ENCODE measurements at regions not wholly inside any gene's neighbourhood (a gene's known extent, or its start where the extent isn't known, plus 50 kb on each side); places are given as distances from the start of the nearest gene placed in this dataset.

- intact Hi-C loops (cut with micrococcal nuclease; ENCODE audit: unreplicated experiment) (no loop called here), in situ Hi-C loops (cut with HindIII; ENCODE audit: low pct_unique_long_range_greater_than_20kb, low sequenced_read_pairs) (no loop called here)
- Histone ChIP-seq H3K4me3 (ENCODE audit: low read depth in 2 of 2, low read length in 2 of 2) (no peak overlapping the region), H3K27ac (ENCODE audit: low read length) (no peak overlapping the region), H3K27me3 (ENCODE audit: control insufficient read depth, insufficient read depth, low read length) (no peaks in the 10 kb centered on the region), H3K36me3 (ENCODE audit: control insufficient read depth, insufficient read depth, low read length) (no peaks in the 10 kb centered on the region), H3K4me1 (ENCODE audit: control insufficient read depth, insufficient read depth, low read length) (no peaks in the 10 kb centered on the region), H3K9me3 (ENCODE audit: control insufficient read depth, insufficient read depth, low read depth, low read length) (no peaks in the 10 kb centered on the region)
- TF ChIP-seq TCF7L2 (IDR thresholded peaks at IDR 0.05; ENCODE audit: low read depth, low read length) (no peak), SIN3A (IDR thresholded peaks at IDR 0.05; ENCODE audit: borderline replicate concordance, insufficient read depth, low read depth, low read length) (no peak), REST (IDR thresholded peaks at IDR 0.05; ENCODE audit: insufficient read depth in 1 of 2, low read depth in 2 of 2, low read length in 1 of 2) (no peak), POLR2AphosphoS5 (IDR thresholded peaks at IDR 0.05; ENCODE audit: low read depth, low read length) (no peak), CTCF (IDR thresholded peaks at IDR 0.05) (no peak)
- CTCF ChIA-PET = interaction anchor here (0.7 kb wide), 1 partner anchor 691 kb away, joined by 9 read pairs; no protein-coding TSS in a partner anchor
- no peak for DNase-seq (ENCODE audit: low read depth, low spot score)
- POLR2A ChIA-PET = no interaction called here
- ATAC-seq = no peak
- BruUV-seq (replicated peaks) = no TSS peak
Measured at GRCh38 chrX:46298821-46299220, 246.4 kb downstream of the ZNF674 start.

GRCh38 chrX:46295963-46296362 lies 249.3 kb downstream of the ZNF674 start:
- Histone ChIP-seq H3K27ac (ENCODE audit: low read length) (no peak overlapping the region), H3K36me3 (ENCODE audit: control insufficient read depth, insufficient read depth, low read length) (no peaks in the 10 kb centered on the region), H3K4me3 (ENCODE audit: low read depth in 2 of 2, low read length in 2 of 2) (no peak overlapping the region), H3K4me1 (ENCODE audit: control insufficient read depth, insufficient read depth, low read length) (no peaks in the 10 kb centered on the region), H3K9me3 (ENCODE audit: control insufficient read depth, insufficient read depth, low read depth, low read length) (no peaks in the 10 kb centered on the region), H3K27me3 (ENCODE audit: control insufficient read depth, insufficient read depth, low read length) (no peaks in the 10 kb centered on the region)
- intact Hi-C loops (cut with micrococcal nuclease; ENCODE audit: unreplicated experiment) = no loop called here
- TF ChIP-seq SIN3A (IDR thresholded peaks at IDR 0.05; ENCODE audit: borderline replicate concordance, insufficient read depth, low read depth, low read length) (no peak), REST (IDR thresholded peaks at IDR 0.05; ENCODE audit: insufficient read depth in 1 of 2, low read depth in 2 of 2, low read length in 1 of 2) (no peak), CTCF (IDR thresholded peaks at IDR 0.05) (no peak), POLR2AphosphoS5 (IDR thresholded peaks at IDR 0.05; ENCODE audit: low read depth, low read length) (no peak), TCF7L2 (IDR thresholded peaks at IDR 0.05; ENCODE audit: low read depth, low read length) (no peak)
- CTCF ChIA-PET = no interaction called here
- in situ Hi-C loops (cut with HindIII; ENCODE audit: low pct_unique_long_range_greater_than_20kb, low sequenced_read_pairs) = no loop called here
- ATAC-seq = no peak
- no TSS peak for BruUV-seq (replicated peaks)
- no peak for DNase-seq (ENCODE audit: low read depth, low spot score)
- POLR2A ChIA-PET = no interaction called here

All from Panc1 (cell line).